Activated T-cell treated with anti-CD3 and anti-CD28 coated beads, Interleukin-2, amount 50 U/mL, for 24 hours (primary cell): ENCODE measurements at regions not wholly inside any gene's neighbourhood (a gene's known extent, or its start where the extent isn't known, plus 50 kb on each side); places are given as distances from the start of the nearest gene placed in this dataset.

ENCODE experiments used
- DNase-seq: peaks from one replicate; pipeline ENCODE4 v3.0.0-alpha.2; 2020
- H3K27ac Mint-ChIP-seq: 2 replicates; pipeline ENCODE4 v1.8.0; 2020; ENCODE audit warnings: mild to moderate bottlenecking, mixed read lengths
- H3K27me3 Mint-ChIP-seq: 2 replicates; pipeline ENCODE4 v1.8.0; 2020; ENCODE audit warnings: mixed read lengths
- H3K36me3 Mint-ChIP-seq: 2 replicates; pipeline ENCODE4 v1.8.0; 2020; ENCODE audit warnings: low read depth, mixed read lengths
- H3K4me1 Mint-ChIP-seq: 2 replicates; pipeline ENCODE4 v1.8.0; 2020; ENCODE audit warnings: low read depth, mixed read lengths
- H3K4me3 Mint-ChIP-seq: 2 replicates; pipeline ENCODE4 v1.8.0; 2020; ENCODE audit warnings: mild to moderate bottlenecking, moderate library complexity, mixed read lengths
- H3K9me3 Mint-ChIP-seq: 2 replicates; pipeline ENCODE4 v1.8.0; 2020; ENCODE audit warnings: mixed read lengths

DNA sequence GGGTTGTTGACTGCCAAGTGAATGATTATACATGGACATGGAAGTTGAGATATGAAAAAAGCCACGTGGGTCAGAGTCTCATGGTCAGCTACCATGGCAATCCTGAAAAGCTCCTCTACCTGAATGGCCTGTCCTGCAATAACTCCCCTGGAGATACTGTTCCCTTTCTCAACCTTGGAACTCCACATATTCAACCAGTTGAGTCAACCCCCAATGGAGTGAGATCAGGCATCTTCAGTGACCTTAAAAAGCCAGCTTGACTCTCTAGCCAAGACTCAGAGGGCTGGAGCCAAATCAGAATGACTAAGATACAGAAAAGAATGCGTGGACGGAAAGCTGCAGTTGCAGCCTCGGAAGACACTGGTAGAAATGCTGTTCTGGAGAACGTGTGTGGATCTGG is 341.3 kb downstream of the FOXA2 start:
- Mint-ChIP-seq H3K4me3 (no peak overlapping the region), H3K27me3 (no peaks in the 10 kb centered on the region), H3K36me3 (no peaks in the 10 kb centered on the region), H3K4me1 (no peaks in the 10 kb centered on the region), H3K27ac (no peak overlapping the region), H3K9me3 (peaks cover 16% of the 10 kb centered on the region)
- no peak for DNase-seq

DNA sequence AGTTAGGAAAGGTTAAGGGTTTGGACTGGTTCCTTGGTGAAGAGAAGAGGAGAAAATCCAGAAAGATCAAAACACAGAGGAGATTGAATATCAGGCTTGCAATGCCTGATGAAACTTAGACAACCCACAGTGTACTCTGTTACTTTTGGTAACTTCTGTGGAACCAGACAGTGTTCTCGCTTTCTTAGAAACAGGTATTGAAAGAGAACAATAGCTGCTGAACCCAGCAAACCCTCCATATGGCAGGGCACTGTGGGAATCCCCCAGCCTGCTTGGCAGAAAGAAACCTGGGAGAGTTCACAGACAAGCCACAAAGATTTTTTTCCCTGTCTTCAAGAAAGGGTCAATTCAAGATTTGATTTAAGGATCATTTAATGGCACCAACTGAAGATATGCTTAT is 342.8 kb downstream of the FOXA2 start:
- H3K27ac Mint-ChIP-seq, result no peak overlapping the region
- DNase-seq, result no peak
- H3K4me1 Mint-ChIP-seq, result no peaks in the 10 kb centered on the region
- peaks cover 16% of the 10 kb centered on the region for H3K9me3 Mint-ChIP-seq
- no peaks in the 10 kb centered on the region for H3K36me3 Mint-ChIP-seq
- H3K4me3 Mint-ChIP-seq, result no peak overlapping the region
- no peaks in the 10 kb centered on the region for H3K27me3 Mint-ChIP-seq

DNA sequence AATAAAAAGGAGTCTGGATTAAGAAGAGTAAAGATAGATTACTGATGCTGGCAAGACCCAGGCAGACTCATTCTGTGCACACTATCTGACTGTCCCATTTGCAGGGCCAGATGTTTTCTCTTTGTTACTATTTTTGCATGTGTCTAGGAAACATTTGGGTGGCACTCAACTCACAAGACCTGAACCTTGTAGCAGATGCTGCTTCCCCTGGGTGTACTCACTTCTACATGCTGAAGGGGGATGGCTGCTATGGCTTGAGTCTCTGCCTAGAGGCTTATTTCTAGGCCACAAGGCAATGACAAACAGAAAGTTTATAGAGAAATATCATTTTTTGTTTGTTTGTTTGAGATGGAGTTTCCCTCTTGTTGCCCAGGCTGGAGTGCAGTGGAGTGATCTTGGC is 351.4 kb downstream of the FOXA2 start:
- no peak for DNase-seq
- Mint-ChIP-seq H3K36me3 (no peaks in the 10 kb centered on the region), H3K4me3 (no peak overlapping the region), H3K27me3 (no peaks in the 10 kb centered on the region), H3K9me3 (peaks cover 6% of the 10 kb centered on the region), H3K27ac (no peak overlapping the region), H3K4me1 (no peaks in the 10 kb centered on the region)

DNA sequence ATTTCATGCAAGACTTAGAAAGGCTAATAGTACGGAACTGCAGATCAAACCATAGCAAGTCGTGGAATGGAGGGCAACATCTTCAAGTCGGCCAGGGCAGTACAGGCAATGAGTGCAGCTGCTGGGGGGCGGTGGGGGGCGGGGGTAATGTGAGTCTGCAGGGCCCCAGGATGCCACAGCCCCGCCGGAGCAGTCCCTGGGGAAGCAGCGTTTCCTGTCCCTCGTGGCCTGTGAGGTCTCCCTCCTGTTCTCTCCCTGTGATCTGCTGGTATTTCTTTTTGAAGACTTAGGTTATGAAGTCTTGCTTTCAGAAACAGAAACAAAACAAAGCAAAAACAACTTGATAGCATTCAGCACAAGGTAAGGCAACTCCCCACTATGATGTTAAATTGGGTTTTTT is 351.9 kb downstream of the FOXA2 start:
- no peaks in the 10 kb centered on the region for H3K27me3 Mint-ChIP-seq
- no peak for DNase-seq
- H3K27ac Mint-ChIP-seq, result no peak overlapping the region
- H3K36me3 Mint-ChIP-seq, result no peaks in the 10 kb centered on the region
- H3K4me1 Mint-ChIP-seq, result no peaks in the 10 kb centered on the region
- no peak overlapping the region for H3K4me3 Mint-ChIP-seq
- H3K9me3 Mint-ChIP-seq, result peaks cover 6% of the 10 kb centered on the region

- Mint-ChIP-seq H3K27me3 (no peaks in the 10 kb centered on the region), H3K27ac (no peak overlapping the region), H3K4me1 (no peaks in the 10 kb centered on the region), H3K36me3 (no peaks in the 10 kb centered on the region), H3K9me3 (no peaks in the 10 kb centered on the region), H3K4me3 (no peak overlapping the region)
- no peak for DNase-seq
Measured at GRCh38 chr20:22226849-22227700, 357.3 kb downstream of the FOXA2 start.

DNA sequence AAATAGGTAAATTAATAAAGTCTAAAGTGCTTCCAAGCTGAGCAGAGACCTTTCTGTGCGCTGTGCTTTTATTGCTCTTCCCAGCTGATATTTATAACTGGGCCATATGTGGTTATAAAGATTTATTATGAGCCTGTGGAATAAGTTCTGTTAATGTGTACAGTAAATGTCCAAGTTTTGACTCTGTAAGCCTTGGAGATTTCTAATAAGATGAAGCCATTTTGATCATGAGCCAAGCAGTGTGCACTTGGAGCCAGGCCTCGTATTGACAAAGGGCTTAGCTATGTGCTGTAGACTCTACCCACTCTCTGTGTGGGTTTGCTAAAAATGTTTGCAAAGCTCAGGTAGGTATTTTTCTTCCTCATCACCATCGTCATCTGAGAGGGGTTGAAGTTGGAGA is 361.1 kb downstream of the FOXA2 start:
- no peak for DNase-seq
- H3K36me3 Mint-ChIP-seq, result no peaks in the 10 kb centered on the region
- no peak overlapping the region for H3K4me3 Mint-ChIP-seq
- no peaks in the 10 kb centered on the region for H3K27me3 Mint-ChIP-seq
- no peak overlapping the region for H3K27ac Mint-ChIP-seq
- H3K4me1 Mint-ChIP-seq, result no peaks in the 10 kb centered on the region
- H3K9me3 Mint-ChIP-seq, result no peaks in the 10 kb centered on the region

DNA sequence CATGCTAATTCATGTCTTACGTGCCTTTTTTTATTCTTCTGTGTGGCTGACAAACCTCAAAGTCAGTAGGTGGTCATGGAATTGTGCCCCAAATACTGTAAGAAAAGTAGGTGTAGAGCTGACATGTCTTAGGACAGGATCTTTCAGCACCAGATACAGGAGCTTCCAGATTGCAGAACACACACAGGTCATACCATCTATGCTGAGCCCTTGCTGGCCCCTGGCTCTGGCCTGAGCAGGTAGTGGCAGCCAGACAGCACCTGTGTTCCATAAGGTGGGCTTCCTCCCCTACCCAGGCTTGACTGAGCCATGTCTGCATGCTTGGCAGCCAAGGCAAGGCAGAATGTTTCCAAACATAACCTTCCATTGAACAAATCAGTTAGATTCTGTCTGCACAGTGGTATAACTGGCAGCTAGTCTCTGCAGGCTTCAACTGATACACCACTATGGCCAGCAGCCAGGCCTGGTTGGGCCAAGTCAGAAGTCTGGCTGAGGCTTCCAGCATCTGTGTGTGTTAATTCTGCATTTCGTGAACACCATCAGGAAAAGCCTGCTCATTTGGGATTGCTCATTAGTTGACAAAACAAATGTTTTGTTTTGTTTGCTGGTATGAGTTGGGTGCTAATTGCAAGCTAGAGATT is 366.5 kb downstream of the FOXA2 start:
- Mint-ChIP-seq H3K27ac (no peak overlapping the region), H3K9me3 (peaks cover 8% of the 10 kb centered on the region), H3K4me1 (no peaks in the 10 kb centered on the region), H3K27me3 (no peaks in the 10 kb centered on the region), H3K36me3 (no peaks in the 10 kb centered on the region), H3K4me3 (no peak overlapping the region)
- DNase-seq, result no peak

DNA sequence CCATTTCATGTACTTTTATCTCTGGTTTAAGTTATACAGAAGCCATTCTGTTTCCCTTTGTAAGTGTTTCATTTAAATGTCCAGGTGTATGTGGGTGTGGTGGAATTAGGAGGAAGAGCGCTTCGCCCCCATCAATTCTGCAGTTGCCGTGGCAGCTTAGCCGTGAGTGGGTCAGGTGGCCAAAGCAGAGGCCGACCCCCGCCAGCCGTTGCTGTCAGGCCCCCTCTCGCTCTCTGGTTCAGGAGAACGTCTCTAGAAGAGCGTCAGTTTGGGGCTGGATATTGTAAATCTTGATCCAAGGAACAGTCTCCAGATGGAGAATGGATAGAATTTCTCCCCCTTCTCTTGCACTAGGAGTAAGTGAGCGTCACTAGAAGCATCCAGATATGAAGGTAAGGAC is 367.4 kb downstream of the FOXA2 start:
- Mint-ChIP-seq H3K9me3 (peaks cover 8% of the 10 kb centered on the region), H3K27ac (no peak overlapping the region), H3K36me3 (no peaks in the 10 kb centered on the region), H3K27me3 (no peaks in the 10 kb centered on the region), H3K4me1 (no peaks in the 10 kb centered on the region), H3K4me3 (no peak overlapping the region)
- DNase-seq, result no peak

- Mint-ChIP-seq H3K4me3 (no peak overlapping the region), H3K9me3 (peaks cover 9% of the 10 kb centered on the region), H3K27ac (no peak overlapping the region), H3K27me3 (no peaks in the 10 kb centered on the region), H3K4me1 (no peaks in the 10 kb centered on the region), H3K36me3 (no peaks in the 10 kb centered on the region)
- no peak for DNase-seq
Measured at GRCh38 chr20:22214296-22214695, 370.1 kb downstream of the FOXA2 start.

DNA sequence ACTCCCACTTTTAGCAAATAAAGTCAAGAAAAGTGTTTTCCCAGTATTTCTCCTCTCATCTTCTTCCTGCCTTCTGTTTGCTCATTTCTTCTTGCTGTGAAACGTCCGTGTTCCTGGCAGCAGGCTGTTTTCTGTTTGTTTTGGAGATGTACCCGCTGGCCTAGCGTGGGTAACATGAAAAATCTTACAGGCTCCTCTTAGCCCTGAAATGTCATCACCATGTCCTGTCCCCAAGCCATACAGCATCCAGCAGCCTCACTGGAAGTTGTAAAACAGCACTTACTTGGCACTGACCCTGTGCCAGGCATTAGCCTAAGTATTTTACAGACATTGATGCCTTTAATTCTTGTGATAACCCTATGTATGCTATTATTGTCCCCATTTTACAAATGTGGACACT is 371.1 kb downstream of the FOXA2 start:
- H3K9me3 Mint-ChIP-seq, result peaks cover 11% of the 10 kb centered on the region

GRCh38 chr20:22207280-22207679 is 377.1 kb downstream of the FOXA2 start:
- no peak overlapping the region for H3K4me3 Mint-ChIP-seq
- H3K4me1 Mint-ChIP-seq, result no peaks in the 10 kb centered on the region
- H3K36me3 Mint-ChIP-seq, result no peaks in the 10 kb centered on the region
- H3K27me3 Mint-ChIP-seq, result no peaks in the 10 kb centered on the region
- no peak for DNase-seq
- H3K27ac Mint-ChIP-seq, result no peak overlapping the region
- peaks cover 20% of the 10 kb centered on the region for H3K9me3 Mint-ChIP-seq

More for the DNA sequence above, 371.1 kb downstream of the FOXA2 start:
- H3K4me1 Mint-ChIP-seq, result no peaks in the 10 kb centered on the region
- no peak for DNase-seq
- H3K27ac Mint-ChIP-seq, result no peak overlapping the region
- H3K27me3 Mint-ChIP-seq, result no peaks in the 10 kb centered on the region
- no peaks in the 10 kb centered on the region for H3K36me3 Mint-ChIP-seq
- no peak overlapping the region for H3K4me3 Mint-ChIP-seq

- H3K27ac Mint-ChIP-seq, result no peak overlapping the region
- H3K4me3 Mint-ChIP-seq, result no peak overlapping the region
- H3K36me3 Mint-ChIP-seq, result no peaks in the 10 kb centered on the region
- H3K4me1 Mint-ChIP-seq, result no peaks in the 10 kb centered on the region
- peaks cover 33% of the 10 kb centered on the region for H3K9me3 Mint-ChIP-seq
- no peaks in the 10 kb centered on the region for H3K27me3 Mint-ChIP-seq
- DNase-seq, result no peak
Measured at GRCh38 chr20:22204801-22205200, 379.6 kb downstream of the FOXA2 start.

DNA sequence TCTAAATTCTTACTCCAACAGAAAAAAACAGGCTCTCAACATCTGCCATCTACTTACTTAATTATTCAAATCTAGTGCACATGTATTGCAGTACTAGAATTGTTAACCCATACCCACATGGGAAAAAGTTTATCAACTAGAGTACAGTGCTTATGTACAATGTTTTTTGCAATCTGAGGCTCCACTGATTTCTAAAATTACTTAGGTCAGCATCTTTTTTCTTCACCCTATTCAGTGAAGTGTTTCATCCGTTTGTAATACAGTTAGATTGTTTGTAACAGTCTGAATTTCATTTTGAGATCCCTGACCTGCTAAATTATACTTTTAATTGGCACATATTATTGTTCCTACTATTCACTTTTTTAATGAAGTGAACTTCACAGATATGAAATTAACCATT is 402.2 kb downstream of the FOXA2 start:
- Mint-ChIP-seq H3K27me3 (no peaks in the 10 kb centered on the region), H3K4me3 (no peak overlapping the region), H3K36me3 (no peaks in the 10 kb centered on the region), H3K27ac (no peak overlapping the region), H3K4me1 (no peaks in the 10 kb centered on the region), H3K9me3 (peaks cover 30% of the 10 kb centered on the region)
- no peak for DNase-seq

DNA sequence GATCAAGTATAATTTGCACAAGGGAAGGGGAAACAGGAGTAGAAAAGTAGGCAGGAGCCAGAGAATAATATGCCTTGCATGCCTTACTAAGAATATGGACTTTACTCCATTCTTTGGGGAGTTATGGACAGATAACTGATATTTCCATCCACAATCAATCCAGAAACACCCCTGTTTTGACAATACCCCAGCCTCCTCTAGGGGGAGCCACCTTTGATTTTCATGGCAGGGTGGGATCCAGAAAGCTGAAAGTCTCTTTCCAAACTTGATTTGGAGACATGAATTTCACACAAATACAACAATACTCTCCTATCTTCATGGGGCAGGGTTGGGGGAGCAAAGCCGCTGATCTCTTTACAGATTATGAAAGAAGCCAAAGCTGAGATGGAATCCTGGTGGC is 404.1 kb downstream of the FOXA2 start:
- Mint-ChIP-seq H3K4me1 (no peaks in the 10 kb centered on the region), H3K4me3 (no peak overlapping the region), H3K9me3 (peaks cover 29% of the 10 kb centered on the region), H3K36me3 (no peaks in the 10 kb centered on the region), H3K27ac (no peak overlapping the region), H3K27me3 (no peaks in the 10 kb centered on the region)
- DNase-seq, result no peak

GRCh38 chr20:22160101-22160652 is 424.2 kb downstream of the FOXA2 start:
- DNase-seq, result no peak
- Mint-ChIP-seq H3K4me1 (no peaks in the 10 kb centered on the region), H3K36me3 (no peaks in the 10 kb centered on the region), H3K27me3 (no peaks in the 10 kb centered on the region), H3K27ac (no peak overlapping the region), H3K9me3 (peaks cover 20% of the 10 kb centered on the region), H3K4me3 (no peak overlapping the region)
